H1 (cell line): ENCODE measurements at regions not wholly inside any gene's neighbourhood (a gene's known extent, or its start where the extent isn't known, plus 50 kb on each side); places are given as distances from the start of the nearest gene placed in this dataset.

Experiments
- CTCF ChIA-PET: fragments of 300-600 bp; sonication (Branson Sonifier 250); formaldehyde crosslinking; loops from one replicate; lab custom pipeline; 2021; ENCODE audit not compliant: partially characterized antibody; lab: Charles Lee
- POLR2A ChIA-PET: fragments of 300-600 bp; sonication (Branson Sonifier 250); formaldehyde crosslinking; loops from one replicate; lab custom pipeline; 2021; ENCODE audit warnings: inconsistent platforms; ENCODE audit not compliant: partially characterized antibody; lab: Charles Lee
- DNase-seq, 2 experiments: peaks; one replicate each; pipeline versions ENCODE4 v3.0.0 to v3.0.0-alpha.2; 2010 to 2022; ENCODE audit warnings: low spot score in 2 of 2, low read depth in 1 of 2, mixed read lengths in 1 of 2
- FAIRE-seq: peaks from 2 replicates; lab custom pipeline; 2011; peaks lifted over from hg19 to GRCh38; lab: Jason Lieb, UNC
- H2AFZ ChIP-seq: 2 replicates; pipeline ENCODE4 v1.8.1; 2012; ENCODE audit warnings: low read length, inconsistent platforms
- H2AK5ac ChIP-seq: 2 replicates; pipeline ENCODE4 v1.6.1; 2013; ENCODE audit warnings: low read depth, low read length
- H2BK120ac ChIP-seq: replicated peaks from 2 replicates; pipeline ENCODE3; 2013; ENCODE audit warnings: low read depth, low read length, inconsistent platforms
- H2BK12ac ChIP-seq: 2 replicates; pipeline ENCODE4 v1.6.1; 2013; ENCODE audit warnings: low read depth, low read length
- H2BK15ac ChIP-seq: 2 replicates; pipeline ENCODE4 v1.6.1; 2013; ENCODE audit warnings: low read length
- H2BK20ac ChIP-seq: 2 replicates; pipeline ENCODE4 v1.6.1; 2013; ENCODE audit warnings: low read length
- H2BK5ac ChIP-seq: 2 replicates; pipeline ENCODE4 v1.6.1; 2013; ENCODE audit warnings: low read depth, low read length
- H3K14ac ChIP-seq: 2 replicates; pipeline ENCODE4 v1.6.1; 2013; ENCODE audit warnings: inconsistent platforms; ENCODE audit not compliant: insufficient read length
- H3K18ac ChIP-seq: 2 replicates; pipeline ENCODE4 v1.6.1; 2013; ENCODE audit warnings: low read length; ENCODE audit errors: extremely low read depth
- H3K23ac ChIP-seq: 2 replicates; pipeline ENCODE4 v1.6.1; 2013; ENCODE audit warnings: inconsistent platforms; ENCODE audit not compliant: insufficient read length
- H3K23me2 ChIP-seq: 2 replicates; pipeline ENCODE4 v1.6.1; 2013; ENCODE audit warnings: low read depth, low read length
- H3K27ac ChIP-seq: 2 replicates; pipeline ENCODE4 v1.6.1; 2011; ENCODE audit warnings: low read depth, low read length, inconsistent platforms
- H3K27me3 ChIP-seq, 4 experiments: replicated peaks in 1 of 4; 1 replicate in 1 of 4; 2 replicates in 3 of 4; pipeline versions ENCODE4 v1.6.1 to v1.8.1; 2011 to 2013; ENCODE audit warnings: low read length in 3 of 4, mild to moderate bottlenecking in 3 of 4, inconsistent platforms in 2 of 4, mixed read lengths in 2 of 4, moderate library complexity in 1 of 4; ENCODE audit not compliant: control insufficient read depth in 3 of 4, insufficient read depth in 3 of 4; ENCODE audit errors: extremely low read depth in 1 of 4
- H3K36me3 ChIP-seq, 4 experiments: 2 replicates each; pipeline versions ENCODE4 v1.6.1 to v1.8.1; 2011 to 2013; ENCODE audit warnings: mild to moderate bottlenecking in 4 of 4, low read length in 3 of 4, moderate library complexity in 2 of 4, control low read depth in 1 of 4, inconsistent platforms in 1 of 4; ENCODE audit not compliant: insufficient read depth in 4 of 4, control insufficient read depth in 2 of 4
- H3K4ac ChIP-seq: replicated peaks from 2 replicates; pipeline ENCODE3; 2013; ENCODE audit warnings: low read length, low read depth, mixed read lengths, inconsistent platforms; ENCODE audit not compliant: insufficient read length
- H3K4me1 ChIP-seq, 4 experiments: replicated peaks in 1 of 4; 1 replicate in 1 of 4; 2 replicates in 3 of 4; pipeline versions ENCODE4 v1.6.1 to v1.8.1; 2011 to 2013; ENCODE audit warnings: low read length in 3 of 4, inconsistent platforms in 2 of 4, mixed read lengths in 1 of 4; ENCODE audit not compliant: insufficient read depth in 4 of 4, control insufficient read depth in 3 of 4
- H3K4me2 ChIP-seq, 2 experiments: 2 replicates each; pipeline versions ENCODE4 v1.6.1 to v1.8.1; 2011 to 2013; ENCODE audit warnings: low read depth in 2 of 2, low read length in 2 of 2, control low read depth in 1 of 2, inconsistent platforms in 1 of 2, mild to moderate bottlenecking in 1 of 2; ENCODE audit not compliant: insufficient read depth in 1 of 2
- H3K4me3 ChIP-seq, 4 experiments: fragments of 200-600, 300-600 bp in 1 of 4; sonication (generic), shearing (Covaris generic), sonication (Bioruptor Twin) in 1 of 4; 2 replicates each; pipeline versions ENCODE4 v1.5.1 to v1.8.1; 2011 to 2016; ENCODE audit warnings: low read length in 4 of 4, low read depth in 3 of 4, control low read depth in 2 of 4, inconsistent platforms in 2 of 4, mild to moderate bottlenecking in 2 of 4, mixed read lengths in 1 of 4, moderate library complexity in 1 of 4; ENCODE audit not compliant: insufficient read depth in 2 of 4; ENCODE audit errors: extremely low read depth in 1 of 4
- H3K56ac ChIP-seq: replicated peaks from 2 replicates; pipeline ENCODE3; 2013; ENCODE audit warnings: low read depth, mild to moderate bottlenecking, mixed read lengths, low read length, inconsistent platforms; ENCODE audit not compliant: insufficient read length
- H3K79me1 ChIP-seq: 2 replicates; pipeline ENCODE4 v1.6.1; 2013; ENCODE audit warnings: low read depth, low read length, control low read depth
- H3K79me2 ChIP-seq, 2 experiments: 2 replicates each; pipeline versions ENCODE4 v1.6.1 to v1.8.1; 2012 to 2013; ENCODE audit warnings: low read length in 2 of 2, mild to moderate bottlenecking in 2 of 2, inconsistent platforms in 1 of 2; ENCODE audit not compliant: insufficient read depth in 2 of 2, control insufficient read depth in 1 of 2
- H3K9ac ChIP-seq, 4 experiments: replicated peaks in 1 of 4; 1 replicate in 1 of 4; 2 replicates in 3 of 4; pipeline versions ENCODE4 v1.6.1 to v1.8.1; 2011 to 2013; ENCODE audit warnings: low read depth in 3 of 4, low read length in 3 of 4, control low read depth in 2 of 4, mild to moderate bottlenecking in 2 of 4, moderate library complexity in 2 of 4, inconsistent platforms in 1 of 4; ENCODE audit errors: extremely low read depth in 1 of 4
- H3K9me3 ChIP-seq, 2 experiments: 2 replicates each; pipeline versions ENCODE4 v1.6.1 to v1.8.1; 2012 to 2013; ENCODE audit warnings: mild to moderate bottlenecking in 2 of 2, moderate library complexity in 2 of 2, control low read depth in 1 of 2, inconsistent platforms in 1 of 2, low read depth in 1 of 2, low read length in 1 of 2, mixed read lengths in 1 of 2; ENCODE audit not compliant: insufficient read depth in 2 of 2
- H4K20me1 ChIP-seq, 2 experiments: replicated peaks in 1 of 2; 2 replicates each; pipeline versions ENCODE3 to v1.8.1; 2011 to 2013; ENCODE audit warnings: inconsistent platforms in 2 of 2, low read length in 2 of 2, mild to moderate bottlenecking in 1 of 2; ENCODE audit not compliant: insufficient read depth in 2 of 2, control insufficient read depth in 1 of 2
- H4K5ac ChIP-seq: 2 replicates; pipeline ENCODE4 v1.6.1; 2013; ENCODE audit warnings: low read length, low read depth, mixed read lengths, inconsistent platforms; ENCODE audit not compliant: insufficient read length
- H4K8ac ChIP-seq: 2 replicates; pipeline ENCODE4 v1.8.0; 2013; ENCODE audit warnings: mild to moderate bottlenecking, moderate library complexity, low read length, inconsistent platforms; ENCODE audit not compliant: insufficient read depth; ENCODE audit errors: extremely low read depth
- H4K91ac ChIP-seq: replicated peaks from 2 replicates; pipeline ENCODE3; 2013; ENCODE audit warnings: low read length, mixed read lengths, inconsistent platforms; ENCODE audit not compliant: insufficient read length
- ASH2L ChIP-seq: fragments of 200-600, 300-600 bp; sonication (generic); IDR thresholded peaks from one replicate; pipeline ENCODE4 v1.7.1; 2017; ENCODE audit warnings: low read length
- ATF3 ChIP-seq: IDR thresholded peaks from 2 replicates; pipeline ENCODE4 v1.6.1; 2011; ENCODE audit warnings: low read depth, mild to moderate bottlenecking, low read length; ENCODE audit not compliant: insufficient read depth
- CREB1 ChIP-seq: IDR thresholded peaks from 2 replicates; pipeline ENCODE4 v1.6.1; 2012; ENCODE audit warnings: inconsistent platforms
- EGR1 ChIP-seq: IDR thresholded peaks from 2 replicates; pipeline ENCODE4 v1.6.1; 2011; ENCODE audit warnings: low read depth, low read length, borderline replicate concordance
- EP300 ChIP-seq, 2 experiments: IDR thresholded peaks; 1 replicate in 1 of 2; 2 replicates in 1 of 2; pipeline ENCODE4 v1.6.1; 2011 to 2012; ENCODE audit warnings: low read depth in 2 of 2, low read length in 2 of 2, mild to moderate bottlenecking in 2 of 2, borderline replicate concordance in 1 of 2, inconsistent platforms in 1 of 2, moderate library complexity in 1 of 2
- GABPA ChIP-seq: IDR thresholded peaks from 2 replicates; pipeline ENCODE4 v1.6.1; 2011; ENCODE audit warnings: mild to moderate bottlenecking, low read length, moderate library complexity, borderline replicate concordance; ENCODE audit not compliant: insufficient read depth
- KDM1A ChIP-seq: fragments of 200-600, 300-600 bp; sonication (generic); IDR thresholded peaks from 2 replicates; pipeline ENCODE4 v1.7.1; 2016; ENCODE audit warnings: mild to moderate bottlenecking, low read length, borderline replicate concordance
- MAFK ChIP-seq: IDR thresholded peaks from 2 replicates; pipeline ENCODE4 v1.6.1; 2012; ENCODE audit warnings: low read depth, mild to moderate bottlenecking, improper control_type of control experiment, low read length
- POU5F1 ChIP-seq: IDR thresholded peaks from 2 replicates; pipeline ENCODE4 v1.6.1; 2011; ENCODE audit warnings: low read depth, mild to moderate bottlenecking, low read length, moderate library complexity
- RXRA ChIP-seq: IDR thresholded peaks from 2 replicates; pipeline ENCODE4 v1.6.1; 2011; ENCODE audit warnings: low read depth, mild to moderate bottlenecking, low read length, moderate library complexity; ENCODE audit not compliant: insufficient read depth
- TEAD4 ChIP-seq: IDR thresholded peaks from 2 replicates; pipeline ENCODE4 v1.6.1; 2012; ENCODE audit warnings: low read depth, low read length, inconsistent platforms, mixed read lengths
- ZNF274 ChIP-seq: IDR thresholded peaks from 2 replicates; pipeline ENCODE4 v1.7.0; 2012; ENCODE audit warnings: low read length, borderline replicate concordance; ENCODE audit errors: extremely low read depth
- WGBS, 2 experiments: shearing (Covaris generic) in 1 of 2; methylation state at CpG; one replicate each; pipeline versions ENCODE4 v1.1.6 to v1.1.7; 2013 to 2015; ENCODE audit warnings: low lambda C conversion rate in 2 of 2, mixed read lengths in 2 of 2, inconsistent platforms in 1 of 2, low coverage in 1 of 2, missing lambda C conversion rate in 1 of 2; ENCODE audit not compliant: insufficient replicate concordance in 2 of 2, insufficient coverage in 1 of 2, insufficient read length in 1 of 2; ENCODE audit errors: extremely low coverage in 1 of 2, missing lambda C conversion rate in 1 of 2; 5-methylcytosine and 5-hydroxymethylcytosine counted together
- TF ChIP-seq, protein P1 (sequence below): IDR thresholded peaks from 2 replicates; pipeline ENCODE4 v1.6.1; 2012; ENCODE audit warnings: low read length, inconsistent platforms

GRCh38 chr13:73369095-73369494 is 310.3 kb downstream of the KLF5 start:
- POLR2A ChIA-PET, result no interaction called here
- CTCF ChIA-PET, result interaction anchor here (1.1 kb wide), 1 partner anchor 48 kb away, joined by 4 read pairs; no protein-coding TSS in a partner anchor
- TF ChIP-seq MAFK, result no peak
- TF ChIP-seq RXRA, result no peak
- no peak for TF ChIP-seq EP300 (IDR thresholded peaks at IDR 0.05; ENCODE audit: borderline replicate concordance in 1 of 2, low read depth in 2 of 2, low read length in 2 of 2)
- TF ChIP-seq POU5F1, result no peak
- no peak for TF ChIP-seq ZNF274
- TF ChIP-seq TEAD4, result no peak
- TF ChIP-seq CREB1, result no peak
- TF ChIP-seq, protein P1, sequence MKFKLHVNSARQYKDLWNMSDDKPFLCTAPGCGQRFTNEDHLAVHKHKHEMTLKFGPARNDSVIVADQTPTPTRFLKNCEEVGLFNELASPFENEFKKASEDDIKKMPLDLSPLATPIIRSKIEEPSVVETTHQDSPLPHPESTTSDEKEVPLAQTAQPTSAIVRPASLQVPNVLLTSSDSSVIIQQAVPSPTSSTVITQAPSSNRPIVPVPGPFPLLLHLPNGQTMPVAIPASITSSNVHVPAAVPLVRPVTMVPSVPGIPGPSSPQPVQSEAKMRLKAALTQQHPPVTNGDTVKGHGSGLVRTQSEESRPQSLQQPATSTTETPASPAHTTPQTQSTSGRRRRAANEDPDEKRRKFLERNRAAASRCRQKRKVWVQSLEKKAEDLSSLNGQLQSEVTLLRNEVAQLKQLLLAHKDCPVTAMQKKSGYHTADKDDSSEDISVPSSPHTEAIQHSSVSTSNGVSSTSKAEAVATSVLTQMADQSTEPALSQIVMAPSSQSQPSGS, result no peak
- no peak for TF ChIP-seq ATF3
- TF ChIP-seq EGR1, result no peak
- no peak for TF ChIP-seq KDM1A
- no peak for TF ChIP-seq GABPA
- TF ChIP-seq ASH2L, result no peak

More at GRCh38 chr13:73369095-73369494, 310.3 kb downstream of the KLF5 start:
- Histone ChIP-seq H2AK5ac (no peak overlapping the region), H3K4ac (no peak overlapping the region), H2BK12ac (no peak overlapping the region), H3K4me3 (no peak overlapping the region), H3K27me3 (no peaks in the 10 kb centered on the region), H4K5ac (no peak overlapping the region), H3K4me1 (peaks cover 0 to 4% (median 0%) of the 10 kb centered on the region in 4 experiments; a peak in 1 of 7 replicates), H3K27ac (no peak overlapping the region), H2BK5ac (no peak overlapping the region), H3K56ac (no peak overlapping the region), H4K8ac (no peak overlapping the region), H2BK15ac (no peak overlapping the region), H2BK120ac (no peak overlapping the region), H3K9me3 (no peaks in the 10 kb centered on the region), H4K91ac (no peak overlapping the region), H3K18ac (no peak overlapping the region), H4K20me1 (no peaks in the 10 kb centered on the region), H3K79me1 (no peaks in the 10 kb centered on the region), H3K23ac (no peak overlapping the region), H3K9ac (no peak overlapping the region), H2AFZ (no peak overlapping the region), H3K23me2 (no peaks in the 10 kb centered on the region), H3K36me3 (no peaks in the 10 kb centered on the region), H3K79me2 (no peaks in the 10 kb centered on the region; a peak in 1 of 4 replicates), H3K14ac (no peak overlapping the region), H2BK20ac (no peak overlapping the region), H3K4me2 (no peak overlapping the region)
- FAIRE-seq (no peak), DNase-seq (no peak)
- WGBS, 2 experiments, result 97% methylated on average over 2 of the region's 2 CpGs; no CpG with 5 or more reads in 1 of the 2 experiments
